PC-3 (cell line): ENCODE measurements at regions not wholly inside any gene's neighbourhood (a gene's known extent, or its start where the extent isn't known, plus 50 kb on each side); places are given as distances from the start of the nearest gene placed in this dataset.

Experiments used
- ATAC-seq: fragments of 200-7000 bp; cut with Tn5 transposase; 2 replicates; pipeline ENCODE4 v1.9.1; 2020; ENCODE audit warnings: mild to moderate bottlenecking, moderate library complexity
- BruUV-seq: library from RNA; stranded (reverse); fragments of 400-500 nt; replicated peaks from 2 replicates; lab custom pipeline; 2021; lab: Mats Ljungman, UMichigan
- CTCF ChIA-PET: fragments of 300-600 bp; sonication (Branson Sonifier 250); formaldehyde crosslinking; loops from one replicate; lab custom pipeline; 2022; ENCODE audit warnings: antibody characterized with exemption; lab: Charles Lee
- POLR2A ChIA-PET: fragments of 300-600 bp; sonication (Branson Sonifier 250); formaldehyde crosslinking; loops from one replicate; lab custom pipeline; 2022; ENCODE audit warnings: antibody characterized with exemption; ENCODE audit not compliant: unreplicated experiment; lab: Charles Lee
- DNase-seq: peaks from one replicate; pipeline ENCODE4 v3.0.0-alpha.2; 2015
- H2AFZ ChIP-seq: fragments of 300-600 bp; sonication (generic); 2 replicates; pipeline ENCODE4 v1.6.0; 2016; ENCODE audit warnings: antibody characterized with exemption, low read length
- H3F3A ChIP-seq: fragments of 300-600 bp; sonication (generic); one replicate; pipeline ENCODE4 v1.6.0; 2017; ENCODE audit warnings: antibody characterized with exemption, low read length, control low read depth, mild to moderate bottlenecking; ENCODE audit not compliant: unreplicated experiment
- H3K27ac ChIP-seq: fragments of 300-600 bp; sonication (generic); 2 replicates; pipeline ENCODE4 v1.5.1; 2016; ENCODE audit warnings: mild to moderate bottlenecking, low read length
- H3K27me3 ChIP-seq: fragments of 300-600 bp; sonication (generic); 2 replicates; pipeline ENCODE4 v1.6.1; 2016; ENCODE audit warnings: low read length, mixed read lengths
- H3K36me3 ChIP-seq: fragments of 300-600 bp; sonication (generic); 2 replicates; pipeline ENCODE4 v1.6.1; 2016; ENCODE audit warnings: low read depth, mixed run types, low read length, mixed read lengths
- H3K4me1 ChIP-seq: fragments of 300-600 bp; sonication (generic); 2 replicates; pipeline ENCODE4 v1.5.1; 2016; ENCODE audit warnings: low read length; ENCODE audit not compliant: insufficient read depth
- H3K4me2 ChIP-seq: fragments of 300-600 bp; sonication (generic); 2 replicates; pipeline ENCODE4 v1.6.0; 2016; ENCODE audit warnings: low read length
- H3K4me3 ChIP-seq: fragments of 300-600 bp; sonication (generic); 2 replicates; pipeline ENCODE4 v1.5.1; 2016; ENCODE audit warnings: mild to moderate bottlenecking, low read length, mixed read lengths
- H3K79me2 ChIP-seq: fragments of 300-600 bp; sonication (generic); 2 replicates; pipeline ENCODE4 v1.6.1; 2017; ENCODE audit warnings: low read length, mixed read lengths
- H3K9ac ChIP-seq: fragments of 300-600 bp; sonication (generic); 2 replicates; pipeline ENCODE4 v1.6.0; 2016; ENCODE audit warnings: mild to moderate bottlenecking, low read length
- H3K9me2 ChIP-seq: fragments of 300-600 bp; sonication (generic); replicated peaks from 2 replicates; pipeline ENCODE4 v1.6.1; 2016; ENCODE audit warnings: mixed run types, low read length, mixed read lengths
- H3K9me3 ChIP-seq: fragments of 300-600 bp; sonication (generic); 2 replicates; pipeline ENCODE4 v1.6.1; 2016; ENCODE audit warnings: low read length, mixed read lengths
- H4K20me1 ChIP-seq: fragments of 300-600 bp; sonication (generic); 2 replicates; pipeline ENCODE4 v1.6.1; 2016; ENCODE audit warnings: low read length, mixed read lengths
- EZH2 ChIP-seq: fragments of 300-600 bp; sonication (generic); IDR thresholded peaks from one replicate; pipeline ENCODE4 v1.6.1; 2017; ENCODE audit warnings: antibody characterized with exemption, mild to moderate bottlenecking, low read length; ENCODE audit not compliant: unreplicated experiment
- EZH2phosphoT487 ChIP-seq: fragments of 300-600 bp; sonication (generic); IDR thresholded peaks from 2 replicates; pipeline ENCODE4 v1.6.1; 2018; ENCODE audit warnings: mild to moderate bottlenecking, antibody characterized with exemption, low read length, borderline replicate concordance
- intact Hi-C: fragments of 100-400 bp; cut with micrococcal nuclease; formaldehyde crosslinking; loops from 2 replicates; pipeline ENCODE4 v1.9.0; 2023
- TF ChIP-seq, protein P1 (sequence below): fragments of 300-600 bp; sonication (generic); conservative IDR thresholded peaks from 2 replicates; pipeline ENCODE4 v1.5.1; 2017; ENCODE audit warnings: antibody characterized with exemption, low read depth, mild to moderate bottlenecking, low read length

DNA sequence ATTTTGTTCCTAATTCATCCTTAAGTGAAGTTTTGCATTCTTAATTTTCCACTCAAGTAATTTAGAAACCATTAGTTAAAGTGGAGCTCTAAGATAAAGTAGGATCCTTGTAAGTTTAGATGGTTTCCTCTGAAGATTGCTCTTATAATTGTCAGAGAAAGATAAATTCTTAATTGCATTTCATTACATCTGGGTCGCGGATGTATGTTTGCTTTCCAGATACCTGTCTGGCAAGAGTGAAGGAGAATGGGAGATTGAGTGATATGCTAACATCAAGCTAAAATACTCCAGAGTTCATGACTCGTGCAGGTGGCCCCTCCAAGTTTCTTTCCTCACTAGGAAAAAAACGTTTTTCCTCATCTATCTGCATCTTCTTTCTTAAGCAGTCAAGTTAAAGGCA, 361.8 kb downstream of the DOK5 start:
- ChIA-PET CTCF (no interaction called here), POLR2A (no interaction called here)
- Histone ChIP-seq H3K4me2 (no peak overlapping the region), H3F3A (no peaks in the 10 kb centered on the region), H3K27ac (no peak overlapping the region), H4K20me1 (no peaks in the 10 kb centered on the region), H3K9ac (no peak overlapping the region), H3K4me3 (no peak overlapping the region), H3K9me2 (no peaks in the 10 kb centered on the region), H3K79me2 (no peaks in the 10 kb centered on the region), H3K9me3 (peaks cover 22% of the 10 kb centered on the region), H3K27me3 (0 out of 2 replicates have a peak, but pooled peaks cover 5% of the 10 kb centered on the region), H3K36me3 (no peaks in the 10 kb centered on the region), H2AFZ (no peak overlapping the region), H3K4me1 (no peaks in the 10 kb centered on the region)
- no peak for TF ChIP-seq EZH2
- TF ChIP-seq, protein P1, sequence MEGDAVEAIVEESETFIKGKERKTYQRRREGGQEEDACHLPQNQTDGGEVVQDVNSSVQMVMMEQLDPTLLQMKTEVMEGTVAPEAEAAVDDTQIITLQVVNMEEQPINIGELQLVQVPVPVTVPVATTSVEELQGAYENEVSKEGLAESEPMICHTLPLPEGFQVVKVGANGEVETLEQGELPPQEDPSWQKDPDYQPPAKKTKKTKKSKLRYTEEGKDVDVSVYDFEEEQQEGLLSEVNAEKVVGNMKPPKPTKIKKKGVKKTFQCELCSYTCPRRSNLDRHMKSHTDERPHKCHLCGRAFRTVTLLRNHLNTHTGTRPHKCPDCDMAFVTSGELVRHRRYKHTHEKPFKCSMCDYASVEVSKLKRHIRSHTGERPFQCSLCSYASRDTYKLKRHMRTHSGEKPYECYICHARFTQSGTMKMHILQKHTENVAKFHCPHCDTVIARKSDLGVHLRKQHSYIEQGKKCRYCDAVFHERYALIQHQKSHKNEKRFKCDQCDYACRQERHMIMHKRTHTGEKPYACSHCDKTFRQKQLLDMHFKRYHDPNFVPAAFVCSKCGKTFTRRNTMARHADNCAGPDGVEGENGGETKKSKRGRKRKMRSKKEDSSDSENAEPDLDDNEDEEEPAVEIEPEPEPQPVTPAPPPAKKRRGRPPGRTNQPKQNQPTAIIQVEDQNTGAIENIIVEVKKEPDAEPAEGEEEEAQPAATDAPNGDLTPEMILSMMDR: no peak
- TF ChIP-seq EZH2phosphoT487: no peak
- intact Hi-C loops: no loop called here
- BruUV-seq: no TSS peak
- ATAC-seq (no peak), DNase-seq (no peak)

DNA sequence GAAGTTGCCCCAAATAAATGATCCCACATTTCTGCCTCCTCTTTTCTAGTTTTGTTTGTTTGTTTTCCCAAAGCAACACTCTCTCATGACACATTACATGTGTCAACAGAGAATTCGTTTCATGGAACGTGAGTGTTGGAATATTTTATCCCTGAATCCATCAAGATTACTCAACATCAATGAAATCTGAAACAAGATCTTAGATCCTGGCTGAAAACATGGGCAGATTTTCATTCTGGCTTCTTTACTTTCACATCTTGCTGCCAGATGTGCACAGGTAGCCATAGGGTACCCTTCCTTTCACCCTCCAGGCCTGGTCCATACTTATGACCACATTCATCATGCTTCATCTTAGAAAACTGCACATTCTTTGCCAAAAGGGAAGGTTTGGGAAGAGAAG, 347.0 kb downstream of the DOK5 start:
- Histone ChIP-seq H3K4me2 (no peak overlapping the region), H3K4me3 (no peak overlapping the region), H3K9ac (no peak overlapping the region), H3K4me1 (no peaks in the 10 kb centered on the region), H3K27ac (no peak overlapping the region), H3K79me2 (no peaks in the 10 kb centered on the region), H3F3A (no peaks in the 10 kb centered on the region), H3K36me3 (no peaks in the 10 kb centered on the region), H3K9me2 (no peaks in the 10 kb centered on the region), H2AFZ (no peak overlapping the region), H3K27me3 (no peaks in the 10 kb centered on the region), H4K20me1 (no peaks in the 10 kb centered on the region), H3K9me3 (peaks cover 15% of the 10 kb centered on the region)
- intact Hi-C loops: no loop called here
- ChIA-PET POLR2A (no interaction called here), CTCF (no interaction called here)
- no peak for ATAC-seq
- no peak for DNase-seq
- no TSS peak for BruUV-seq
- TF ChIP-seq, protein P1: no peak
- no peak for TF ChIP-seq EZH2phosphoT487
- no peak for TF ChIP-seq EZH2

DNA sequence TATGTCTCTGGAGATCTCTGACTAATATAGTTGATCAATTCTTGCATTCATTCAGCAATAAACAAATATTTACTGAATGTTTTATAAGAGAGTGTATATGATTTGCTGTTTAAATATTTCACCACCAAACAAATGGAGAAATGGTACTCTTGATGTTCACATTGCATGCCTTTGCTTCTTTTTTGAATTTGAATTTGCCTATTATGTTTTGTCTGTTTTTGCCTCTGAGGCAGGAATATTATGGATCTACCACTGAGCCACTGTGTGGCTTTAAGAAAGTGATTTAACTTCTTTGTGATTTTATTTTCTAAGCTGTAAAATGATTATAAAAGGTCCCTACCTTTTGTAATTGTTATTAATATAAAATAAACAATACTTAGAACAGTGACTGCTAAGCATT, 345.0 kb downstream of the DOK5 start:
- H3K4me1 ChIP-seq: no peaks in the 10 kb centered on the region
- ChIA-PET POLR2A (no interaction called here), CTCF (no interaction called here)
- H3K36me3 ChIP-seq: no peaks in the 10 kb centered on the region
- no peak overlapping the region for H2AFZ ChIP-seq
- H3K27ac ChIP-seq: no peak overlapping the region
- no peak for ATAC-seq
- TF ChIP-seq, protein P1: no peak
- TF ChIP-seq EZH2 (no peak), EZH2phosphoT487 (no peak)
- H3K4me3 ChIP-seq: no peak overlapping the region
- DNase-seq: no peak
- H3K9me3 ChIP-seq: peaks cover 10% of the 10 kb centered on the region
- H3K9me2 ChIP-seq: no peaks in the 10 kb centered on the region
- no peaks in the 10 kb centered on the region for H3F3A ChIP-seq
- no peak overlapping the region for H3K9ac ChIP-seq
- no peaks in the 10 kb centered on the region for H3K27me3 ChIP-seq
- intact Hi-C loops: no loop called here
- BruUV-seq: no TSS peak
- no peaks in the 10 kb centered on the region for H4K20me1 ChIP-seq
- no peaks in the 10 kb centered on the region for H3K79me2 ChIP-seq
- no peak overlapping the region for H3K4me2 ChIP-seq
